MM.1S (cell line): ENCODE measurements at regions not wholly inside any gene's neighbourhood (a gene's known extent, or its start where the extent isn't known, plus 50 kb on each side); places are given as distances from the start of the nearest gene placed in this dataset.

Experiments
- DNase-seq: peaks from one replicate; pipeline ENCODE4 v3.0.0-alpha.2; 2015
- H2AFZ ChIP-seq: fragments of 300-600 bp; sonication (generic); 2 replicates; pipeline ENCODE4 v1.6.0; 2016; ENCODE audit warnings: antibody characterized with exemption, low read length
- H3F3A ChIP-seq: fragments of 300-600 bp; sonication (generic); 2 replicates; pipeline ENCODE4 v1.6.1; 2016; ENCODE audit warnings: mild to moderate bottlenecking, antibody characterized with exemption, low read length, moderate library complexity, mixed read lengths; ENCODE audit not compliant: insufficient read depth
- H3K27ac ChIP-seq: fragments of 300-600 bp; sonication (generic); 2 replicates; pipeline ENCODE4 v1.5.1; 2016; ENCODE audit warnings: mild to moderate bottlenecking, low read length
- H3K27me3 ChIP-seq: fragments of 300-600 bp; sonication (generic); replicated peaks from 2 replicates; pipeline ENCODE4 v1.6.0; 2016; ENCODE audit warnings: low read length; ENCODE audit not compliant: insufficient read depth
- H3K36me3 ChIP-seq: fragments of 300-600 bp; sonication (generic); replicated peaks from 2 replicates; pipeline ENCODE4 v1.6.1; 2016; ENCODE audit warnings: mild to moderate bottlenecking, low read length, mixed read lengths; ENCODE audit not compliant: insufficient read depth
- H3K4me1 ChIP-seq: fragments of 300-600 bp; sonication (generic); 2 replicates; pipeline ENCODE4 v1.6.1; 2016; ENCODE audit warnings: low read length, mixed read lengths
- H3K4me2 ChIP-seq: fragments of 300-600 bp; sonication (generic); 2 replicates; pipeline ENCODE4 v1.6.0; 2016; ENCODE audit warnings: low read depth, low read length
- H3K4me3 ChIP-seq: fragments of 300-600 bp; sonication (generic); 2 replicates; pipeline ENCODE4 v1.5.1; 2016; ENCODE audit warnings: low read length, mixed read lengths
- H3K79me2 ChIP-seq: fragments of 300-600 bp; sonication (generic); 2 replicates; pipeline ENCODE4 v1.6.1; 2016; ENCODE audit warnings: mixed run types, low read length, mixed read lengths
- H3K9ac ChIP-seq: fragments of 300-600 bp; sonication (generic); 2 replicates; pipeline ENCODE4 v1.6.1; 2016; ENCODE audit warnings: low read length, mixed read lengths
- H3K9me2 ChIP-seq: fragments of 300-600 bp; sonication (generic); replicated peaks from 2 replicates; pipeline ENCODE4 v1.6.1; 2016; ENCODE audit warnings: mild to moderate bottlenecking, low read length, mixed read lengths; ENCODE audit not compliant: insufficient read depth
- H3K9me3 ChIP-seq: fragments of 300-600 bp; sonication (generic); replicated peaks from 2 replicates; pipeline ENCODE4 v1.6.1; 2016; ENCODE audit warnings: mild to moderate bottlenecking, low read length, mixed read lengths; ENCODE audit not compliant: insufficient read depth
- H4K20me1 ChIP-seq: fragments of 300-600 bp; sonication (generic); 2 replicates; pipeline ENCODE4 v1.6.1; 2016; ENCODE audit warnings: mild to moderate bottlenecking, low read length, moderate library complexity, mixed read lengths; ENCODE audit not compliant: insufficient read depth
- CTCF ChIP-seq: fragments of 300-600 bp; sonication (generic); IDR thresholded peaks from 2 replicates; pipeline ENCODE4 v1.5.1; 2016; ENCODE audit warnings: antibody characterized with exemption, low read length, mixed read lengths
- EZH2 ChIP-seq: fragments of 300-600 bp; sonication (generic); optimal IDR thresholded peaks from 2 replicates; pipeline ENCODE3; 2017; ENCODE audit warnings: low read depth, mild to moderate bottlenecking, antibody characterized with exemption, low read length, mixed read lengths
- EZH2phosphoT487 ChIP-seq: fragments of 300-600 bp; sonication (generic); IDR thresholded peaks from 2 replicates; pipeline ENCODE4 v1.6.1; 2018; ENCODE audit warnings: antibody characterized with exemption, low read length

- H3K36me3 ChIP-seq = no peaks in the 10 kb centered on the region
- TF ChIP-seq CTCF (no peak), EZH2phosphoT487 (no peak), EZH2 (no peak)
These were observed 1463.4 kb upstream of the CELF2 start for GRCh38 chr10:9554321-9554720.

GRCh38 chr10:9560976-9561375 lies 1456.7 kb upstream of the CELF2 start:
- Histone ChIP-seq H3K4me1 (no peaks in the 10 kb centered on the region), H3K36me3 (no peaks in the 10 kb centered on the region), H3K9me3 (no peaks in the 10 kb centered on the region), H3K4me2 (no peak overlapping the region), H3K27me3 (no peaks in the 10 kb centered on the region), H2AFZ (no peak overlapping the region), H3K27ac (no peak overlapping the region), H3K9ac (no peak overlapping the region), H3K9me2 (no peaks in the 10 kb centered on the region), H3K4me3 (no peak overlapping the region), H3F3A (no peaks in the 10 kb centered on the region), H4K20me1 (no peaks in the 10 kb centered on the region), H3K79me2 (no peaks in the 10 kb centered on the region)
- TF ChIP-seq CTCF (no peak), EZH2 (no peak), EZH2phosphoT487 (no peak)
- no peak for DNase-seq

More at GRCh38 chr10:9554321-9554720, 1463.4 kb upstream of the CELF2 start:
- Histone ChIP-seq H3K4me1 (no peaks in the 10 kb centered on the region), H3K27ac (no peak overlapping the region), H3K9me3 (no peaks in the 10 kb centered on the region), H3K27me3 (no peaks in the 10 kb centered on the region), H3K79me2 (no peaks in the 10 kb centered on the region), H3K4me2 (no peak overlapping the region), H4K20me1 (no peaks in the 10 kb centered on the region), H3K9me2 (no peaks in the 10 kb centered on the region), H3F3A (no peaks in the 10 kb centered on the region), H3K4me3 (no peak overlapping the region), H3K9ac (no peak overlapping the region), H2AFZ (no peak overlapping the region)
- peak; percentile 21 for DNase-seq

GRCh38 chr10:9561821-9562505 lies 1455.7 kb upstream of the CELF2 start:
- Histone ChIP-seq H3K4me2 (no peak overlapping the region), H3K27me3 (no peaks in the 10 kb centered on the region), H3K79me2 (no peaks in the 10 kb centered on the region), H3K9me2 (no peaks in the 10 kb centered on the region), H3K9ac (no peak overlapping the region), H3K27ac (no peak overlapping the region), H3K9me3 (no peaks in the 10 kb centered on the region), H3K4me3 (no peak overlapping the region), H3K36me3 (no peaks in the 10 kb centered on the region), H2AFZ (no peak overlapping the region), H3F3A (no peaks in the 10 kb centered on the region), H4K20me1 (no peaks in the 10 kb centered on the region), H3K4me1 (no peaks in the 10 kb centered on the region)
- TF ChIP-seq CTCF = no peak
- DNase-seq = no peak
